Mammary epithelial cell (primary cell): ENCODE measurements at regions not wholly inside any gene's neighbourhood (a gene's known extent, or its start where the extent isn't known, plus 50 kb on each side); places are given as distances from the start of the nearest gene placed in this dataset.

Experiments used
- CTCF ChIP-seq, 2 donors: IDR thresholded peaks in 1 of 2; conservative IDR thresholded peaks in 1 of 2; 2 replicates each; pipeline ENCODE4 v1.5.1; 2011 to 2012; ENCODE audit warnings: inconsistent platforms in 2 of 2, low read length in 2 of 2, mild to moderate bottlenecking in 2 of 2, control low read depth in 1 of 2, low read depth in 1 of 2; ENCODE audit not compliant: insufficient read depth in 1 of 2; ENCODE audit errors: extremely low read depth in 1 of 2
- EZH2 ChIP-seq: IDR thresholded peaks from 2 replicates; pipeline ENCODE4 v1.6.1; 2012; ENCODE audit warnings: low read length, inconsistent platforms, borderline replicate concordance

- TF ChIP-seq CTCF (conservative IDR thresholded peaks at IDR 0.05 in 1 of 2, IDR thresholded peaks at IDR 0.05 in 1 of 2; ENCODE audit: extremely low read depth in 1 of 2, insufficient read depth in 1 of 2, low read depth in 1 of 2, low read length in 2 of 2) (no peak), EZH2 (no peak)
These were observed 998.6 kb upstream of the B3GALT2 start for GRCh38 chr1:194184974-194185373.
